NT2/D1 (cell line): ENCODE measurements at regions not wholly inside any gene's neighbourhood (a gene's known extent, or its start where the extent isn't known, plus 50 kb on each side); places are given as distances from the start of the nearest gene placed in this dataset.
"Not testable (repeated sequence)": the region's sequence is repeated elsewhere in the genome, so short reads cannot be mapped to it uniquely, and the experiment has no call there.

ENCODE experiments used
- DNase-seq: peaks from one replicate; pipeline ENCODE4 v3.0.0-alpha.2; 2011; ENCODE audit warnings: low read depth, low spot score
- H3K27me3 ChIP-seq: 2 replicates; pipeline ENCODE4 v1.6.0; 2011; ENCODE audit warnings: mild to moderate bottlenecking; ENCODE audit not compliant: insufficient read length, insufficient read depth
- H3K36me3 ChIP-seq: 2 replicates; pipeline ENCODE4 v1.6.1; 2011; ENCODE audit warnings: mild to moderate bottlenecking, low read length, mixed read lengths; ENCODE audit not compliant: insufficient read depth, insufficient read length
- H3K4me1 ChIP-seq: 2 replicates; pipeline ENCODE4 v1.5.1; 2011; ENCODE audit not compliant: insufficient read depth, insufficient read length
- H3K4me3 ChIP-seq: 2 replicates; pipeline ENCODE4 v1.5.1; 2011; ENCODE audit warnings: low read depth; ENCODE audit not compliant: insufficient read length
- H3K9ac ChIP-seq: 2 replicates; pipeline ENCODE4 v1.6.0; 2011; ENCODE audit warnings: low read depth; ENCODE audit not compliant: insufficient read length
- H3K9me3 ChIP-seq: 2 replicates; pipeline ENCODE4 v1.5.1; 2011; ENCODE audit warnings: mild to moderate bottlenecking, low read length; ENCODE audit not compliant: insufficient read depth
- SUZ12 ChIP-seq: IDR thresholded peaks from 2 replicates; pipeline ENCODE4 v1.6.1; 2011; ENCODE audit not compliant: insufficient read length, insufficient read depth; ENCODE audit errors: extremely low read depth
- YY1 ChIP-seq: IDR thresholded peaks from 2 replicates; pipeline ENCODE4 v1.6.1; 2011; ENCODE audit not compliant: insufficient read length, insufficient read depth
- ZNF274 ChIP-seq: IDR thresholded peaks from 2 replicates; pipeline ENCODE4 v1.6.1; 2011; ENCODE audit warnings: mild to moderate bottlenecking, low read depth, low read length

- Histone ChIP-seq H3K4me3 (no peak overlapping the region), H3K9ac (no peak overlapping the region), H3K9me3 (peaks cover 7% of the 10 kb centered on the region; the same call in 1 of the 2 replicates), H3K36me3 (no peaks in the 10 kb centered on the region), H3K4me1 (no peaks in the 10 kb centered on the region), H3K27me3 (no peaks in the 10 kb centered on the region)
- DNase-seq = no peak
- TF ChIP-seq YY1 (no peak), SUZ12 (no peak)
These were observed 841.6 kb upstream of the B3GALT2 start for GRCh38 chr1:194028002-194028401.

DNA sequence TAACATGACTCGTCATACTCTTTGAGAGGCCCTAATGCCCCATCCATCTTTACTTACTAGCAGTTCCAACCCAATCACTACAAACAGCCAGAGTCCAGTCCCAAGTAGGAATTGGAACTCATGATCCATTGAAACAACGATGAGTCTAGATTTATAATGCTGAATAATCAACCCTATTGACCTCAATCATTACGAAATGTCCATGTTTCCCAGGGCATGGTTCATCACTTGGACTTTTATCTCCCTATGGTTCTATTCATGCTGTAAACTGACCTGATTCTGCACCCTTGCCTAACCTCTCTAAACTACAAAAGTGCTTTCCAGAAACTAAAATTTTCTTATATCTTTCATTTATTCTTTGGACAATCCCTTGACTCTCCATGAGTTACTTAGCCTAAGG is 840.0 kb upstream of the B3GALT2 start:
- TF ChIP-seq YY1 (no peak), SUZ12 (no peak), ZNF274 (no peak)
- Histone ChIP-seq H3K4me3 (no peak overlapping the region), H3K27me3 (no peaks in the 10 kb centered on the region)

DNA sequence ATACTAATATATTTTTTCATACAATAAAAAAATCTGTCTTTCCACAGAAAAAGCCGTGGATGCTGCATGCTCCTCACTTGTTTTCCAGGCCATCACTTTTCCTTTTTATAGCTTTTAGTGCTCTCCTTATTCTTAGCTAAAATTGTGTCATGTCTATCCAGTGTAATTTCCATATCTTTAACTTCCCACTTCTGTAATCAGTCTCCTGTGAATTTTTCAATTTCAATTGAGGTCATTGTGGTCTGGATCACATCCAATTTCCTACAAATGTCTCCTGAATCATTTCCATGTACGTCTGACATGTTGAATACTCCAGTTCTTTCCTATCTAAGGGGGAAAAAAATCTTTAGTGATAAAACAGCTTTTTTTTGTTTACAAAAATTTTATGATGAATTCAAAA is 838.2 kb upstream of the B3GALT2 start:
- H3K9me3 ChIP-seq = no peaks in the 10 kb centered on the region
- no peak for DNase-seq
- no peaks in the 10 kb centered on the region for H3K27me3 ChIP-seq
- no peak overlapping the region for H3K4me3 ChIP-seq
- no peaks in the 10 kb centered on the region for H3K4me1 ChIP-seq
- H3K36me3 ChIP-seq = no peaks in the 10 kb centered on the region
- no peak overlapping the region for H3K9ac ChIP-seq
- no peak for TF ChIP-seq ZNF274

More for the DNA sequence above, 840.0 kb upstream of the B3GALT2 start:
- DNase-seq = no peak
- Histone ChIP-seq H3K4me1 (no peaks in the 10 kb centered on the region), H3K9ac (no peak overlapping the region), H3K36me3 (no peaks in the 10 kb centered on the region), H3K9me3 (no peaks in the 10 kb centered on the region)

- H3K9ac ChIP-seq = no peak overlapping the region
- H3K36me3 ChIP-seq = no peaks in the 10 kb centered on the region
- TF ChIP-seq ZNF274 = no peak
- TF ChIP-seq SUZ12 = no peak
- TF ChIP-seq YY1 = no peak
- no peaks in the 10 kb centered on the region for H3K4me1 ChIP-seq
- no peaks in the 10 kb centered on the region for H3K27me3 ChIP-seq
- H3K4me3 ChIP-seq = no peak overlapping the region
- DNase-seq = no peak
- no peaks in the 10 kb centered on the region for H3K9me3 ChIP-seq
These were observed 827.6 kb upstream of the B3GALT2 start for GRCh38 chr1:194014014-194014413.

DNA sequence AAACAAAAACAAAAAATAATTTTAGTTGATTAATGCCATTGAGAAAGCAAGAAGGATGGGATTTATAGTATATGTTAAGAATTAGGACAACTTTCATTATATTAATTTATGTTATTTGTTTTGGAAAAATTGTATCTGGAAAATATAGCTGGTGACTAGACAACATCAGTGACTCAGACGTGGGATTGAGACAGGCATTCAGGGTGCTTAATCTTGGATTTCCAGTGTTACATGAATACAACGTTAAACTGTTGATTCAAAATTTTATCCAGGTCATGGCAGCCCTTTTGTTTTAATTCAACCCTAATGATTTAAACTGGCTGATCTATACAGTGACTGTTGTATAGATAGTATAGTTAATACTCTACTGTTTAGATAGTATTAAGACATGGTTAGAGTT is 827.1 kb upstream of the B3GALT2 start:
- Histone ChIP-seq H3K9ac (no peak overlapping the region), H3K36me3 (no peaks in the 10 kb centered on the region), H3K4me3 (no peak overlapping the region), H3K27me3 (no peaks in the 10 kb centered on the region), H3K4me1 (no peaks in the 10 kb centered on the region), H3K9me3 (no peaks in the 10 kb centered on the region)
- TF ChIP-seq SUZ12 = no peak
- no peak for DNase-seq

DNA sequence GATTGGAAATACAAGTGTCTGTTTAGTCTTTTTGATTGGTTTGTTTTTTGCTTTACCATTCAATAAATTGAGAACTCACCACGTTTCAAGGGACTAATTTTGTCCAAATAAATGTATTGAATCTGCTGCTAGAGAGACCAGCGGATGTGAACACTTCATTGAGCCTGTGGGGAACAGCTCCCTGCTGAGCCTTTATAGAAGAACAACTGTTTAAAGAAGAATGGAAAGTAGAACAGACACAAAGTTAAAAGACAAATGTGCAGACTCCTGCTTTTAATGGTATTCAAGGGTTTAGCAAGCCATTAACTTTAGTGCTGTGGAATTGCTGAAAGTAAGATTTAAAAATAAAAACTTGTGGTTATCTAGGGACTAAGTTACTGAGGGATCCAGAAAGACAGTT is 817.7 kb upstream of the B3GALT2 start:
- Histone ChIP-seq H3K9me3 (peaks cover 7% of the 10 kb centered on the region), H3K4me1 (no peaks in the 10 kb centered on the region), H3K9ac (no peak overlapping the region), H3K27me3 (no peaks in the 10 kb centered on the region), H3K4me3 (no peak overlapping the region), H3K36me3 (no peaks in the 10 kb centered on the region)
- TF ChIP-seq SUZ12 = no peak
- TF ChIP-seq ZNF274 = no peak
- TF ChIP-seq YY1 = no peak
- DNase-seq = peak; percentile 3

GRCh38 chr1:194001726-194002350 is 815.4 kb upstream of the B3GALT2 start:
- not testable (repeated sequence) for H3K9me3 ChIP-seq, H3K27me3 ChIP-seq, H3K4me1 ChIP-seq, H3K9ac ChIP-seq, H3K36me3 ChIP-seq, DNase-seq, H3K4me3 ChIP-seq

DNA sequence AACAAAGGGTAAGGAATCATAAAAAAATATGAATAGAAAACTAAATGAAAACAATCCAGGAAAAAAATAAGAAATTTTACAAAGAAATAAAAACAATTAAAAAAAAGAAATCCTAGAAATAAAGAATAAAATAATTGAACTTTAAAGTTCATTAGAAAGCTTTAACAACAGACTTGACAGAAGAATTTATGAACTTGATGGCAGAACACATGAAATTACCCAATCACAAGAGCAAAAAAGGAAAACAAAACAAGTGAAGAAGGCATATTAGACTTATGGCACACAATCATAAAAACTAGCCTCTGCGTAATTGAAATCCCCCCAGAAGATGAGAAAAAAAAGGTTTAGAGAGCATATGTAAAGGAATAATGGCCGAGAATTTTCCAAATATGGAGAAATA is 802.5 kb upstream of the B3GALT2 start:
- H3K4me1 ChIP-seq = no peaks in the 10 kb centered on the region
- no peaks in the 10 kb centered on the region for H3K36me3 ChIP-seq
- no peak overlapping the region for H3K4me3 ChIP-seq
- TF ChIP-seq YY1 (no peak), ZNF274 (no peak), SUZ12 (no peak)
- H3K9ac ChIP-seq = no peak overlapping the region
- no peaks in the 10 kb centered on the region for H3K27me3 ChIP-seq
- H3K9me3 ChIP-seq = peaks cover 18% of the 10 kb centered on the region
- DNase-seq = no peak
